IMR-90 (cell line): ENCODE measurements at regions not wholly inside any gene's neighbourhood (a gene's known extent, or its start where the extent isn't known, plus 50 kb on each side); places are given as distances from the start of the nearest gene placed in this dataset.

Experiments
- ATAC-seq: fragments of 200-7000 bp; cut with Tn5 transposase; 2 replicates; pipeline ENCODE4 v1.9.1; 2020; ENCODE audit warnings: low read depth, mild to moderate bottlenecking, moderate library complexity
- BruUV-seq: library from RNA; stranded (reverse); fragments of 400-500 nt; replicated peaks from 2 replicates; lab custom pipeline; 2021; lab: Mats Ljungman, UMichigan
- CTCF ChIA-PET: fragments of 300-600 bp; formaldehyde crosslinking; extraction: SDS; loops from one replicate; lab custom pipeline; 2021; ENCODE audit warnings: antibody characterized with exemption; lab: Yijun Ruan, JAX
- POLR2A ChIA-PET: fragments of 300-600 bp; sonication (Branson Sonifier 250); formaldehyde crosslinking; loops from one replicate; lab custom pipeline; 2022; ENCODE audit warnings: antibody characterized with exemption; ENCODE audit not compliant: unreplicated experiment; lab: Charles Lee
- DNase-seq: peaks from one replicate; pipeline ENCODE4 v3.0.0; 2013
- H2AFZ ChIP-seq: replicated peaks from 2 replicates; pipeline ENCODE3; 2013; ENCODE audit warnings: low read length, mild to moderate bottlenecking; ENCODE audit not compliant: poor library complexity
- H2AK5ac ChIP-seq: 2 replicates; pipeline ENCODE4 v1.6.1; 2013; ENCODE audit warnings: low read depth, low read length, inconsistent platforms
- H2AK9ac ChIP-seq: replicated peaks from 2 replicates; pipeline ENCODE3; 2013; ENCODE audit warnings: mild to moderate bottlenecking, low read depth, low read length, moderate library complexity; ENCODE audit not compliant: poor library complexity
- H2BK120ac ChIP-seq: 2 replicates; pipeline ENCODE4 v1.6.1; 2013; ENCODE audit warnings: low read depth, low read length, inconsistent platforms
- H2BK15ac ChIP-seq: 3 replicates; pipeline ENCODE4 v1.6.1; 2013; ENCODE audit warnings: low read depth, low read length, inconsistent platforms
- H2BK20ac ChIP-seq: 2 replicates; pipeline ENCODE4 v1.6.1; 2013; ENCODE audit warnings: low read depth, mild to moderate bottlenecking, inconsistent platforms, low read length, moderate library complexity
- H2BK5ac ChIP-seq: 2 replicates; pipeline ENCODE4 v1.6.1; 2013; ENCODE audit warnings: mild to moderate bottlenecking, low read depth, low read length, inconsistent platforms; ENCODE audit not compliant: poor library complexity, severe bottlenecking
- H3K14ac ChIP-seq: replicated peaks from 2 replicates; pipeline ENCODE4 v1.6.1; 2013; ENCODE audit warnings: low read depth, low read length, inconsistent platforms
- H3K18ac ChIP-seq: 2 replicates; pipeline ENCODE4 v1.6.1; 2013; ENCODE audit warnings: low read depth, low read length, control low read depth
- H3K23ac ChIP-seq: 2 replicates; pipeline ENCODE4 v1.6.1; 2013; ENCODE audit warnings: low read depth, low read length, inconsistent platforms
- H3K27ac ChIP-seq: 2 replicates; pipeline ENCODE4 v1.5.1; 2013; ENCODE audit warnings: mild to moderate bottlenecking, control low read depth, low read length; ENCODE audit not compliant: insufficient read depth
- H3K27me3 ChIP-seq: 2 replicates; pipeline ENCODE4 v1.6.1; 2013; ENCODE audit warnings: low read length; ENCODE audit not compliant: control insufficient read depth, insufficient read depth
- H3K36me3 ChIP-seq: 2 replicates; pipeline ENCODE4 v1.6.1; 2013; ENCODE audit warnings: low read length, mixed read lengths; ENCODE audit not compliant: control insufficient read depth, insufficient read depth
- H3K4ac ChIP-seq: 2 replicates; pipeline ENCODE4 v1.6.1; 2013; ENCODE audit warnings: low read depth, low read length, inconsistent platforms
- H3K4me1 ChIP-seq: 2 replicates; pipeline ENCODE4 v1.6.1; 2013; ENCODE audit warnings: low read length, mixed read lengths; ENCODE audit not compliant: control insufficient read depth, insufficient read depth
- H3K4me2 ChIP-seq: 2 replicates; pipeline ENCODE4 v1.6.1; 2013; ENCODE audit warnings: low read depth, mild to moderate bottlenecking, control low read depth, low read length, moderate library complexity
- H3K4me3 ChIP-seq: 2 replicates; pipeline ENCODE4 v1.5.1; 2013; ENCODE audit warnings: low read depth, mild to moderate bottlenecking, control low read depth, low read length, moderate library complexity; ENCODE audit not compliant: insufficient read depth
- H3K56ac ChIP-seq: 2 replicates; pipeline ENCODE4 v1.6.1; 2013; ENCODE audit warnings: low read length, inconsistent platforms; ENCODE audit not compliant: insufficient read depth; ENCODE audit errors: extremely low read depth
- H3K79me1 ChIP-seq, 2 experiments: 2 replicates each; pipeline ENCODE4 v1.6.1; 2013; ENCODE audit warnings: low read length in 2 of 2, inconsistent platforms in 1 of 2, low read depth in 1 of 2
- H3K9ac ChIP-seq: 2 replicates; pipeline ENCODE4 v1.6.1; 2013; ENCODE audit warnings: low read depth, low read length, control low read depth
- H3K9me1 ChIP-seq: 2 replicates; pipeline ENCODE4 v1.6.1; 2013; ENCODE audit warnings: low read length, inconsistent platforms; ENCODE audit not compliant: insufficient read depth
- H3K9me3 ChIP-seq: 2 replicates; pipeline ENCODE4 v1.6.1; 2013; ENCODE audit warnings: low read length; ENCODE audit not compliant: control insufficient read depth, insufficient read depth
- H4K20me1 ChIP-seq: 2 replicates; pipeline ENCODE4 v1.6.1; 2013; ENCODE audit warnings: low read length, inconsistent platforms; ENCODE audit not compliant: insufficient read depth
- H4K5ac ChIP-seq: 2 replicates; pipeline ENCODE4 v1.6.1; 2013; ENCODE audit warnings: mild to moderate bottlenecking, low read depth, low read length, control low read depth
- H4K8ac ChIP-seq, 2 experiments: 2 replicates each; pipeline ENCODE4 v1.6.1; 2013; ENCODE audit warnings: low read depth in 2 of 2, low read length in 2 of 2, control low read depth in 1 of 2, inconsistent platforms in 1 of 2
- H4K91ac ChIP-seq: 2 replicates; pipeline ENCODE4 v1.6.1; 2013; ENCODE audit warnings: low read depth, low read length, inconsistent platforms; ENCODE audit not compliant: insufficient read depth
- BHLHE40 ChIP-seq: fragments of 150-350 bp; IDR thresholded peaks from 2 replicates; pipeline ENCODE4 v1.6.1; 2016; ENCODE audit warnings: mild to moderate bottlenecking, low read depth, low read length
- CHD1 ChIP-seq: IDR thresholded peaks from 2 replicates; pipeline ENCODE4 v1.6.1; 2012; ENCODE audit warnings: low read depth, low read length, improper control_type of control experiment
- FOS ChIP-seq: fragments of 150-350 bp; IDR thresholded peaks from 2 replicates; pipeline ENCODE4 v1.6.1; 2016; ENCODE audit warnings: low read depth, low read length
- MXI1 ChIP-seq: IDR thresholded peaks from 2 replicates; pipeline ENCODE4 v1.6.1; 2012; ENCODE audit warnings: low read depth, mild to moderate bottlenecking, low read length, moderate library complexity, borderline replicate concordance
- NFE2L2 ChIP-seq: fragments of 150-350 bp; IDR thresholded peaks from 2 replicates; pipeline ENCODE4 v1.6.1; 2016; ENCODE audit warnings: low read depth, mild to moderate bottlenecking, low read length
- POLR2A ChIP-seq: IDR thresholded peaks from 2 replicates; pipeline ENCODE4 v1.6.1; 2012; ENCODE audit warnings: mild to moderate bottlenecking, low read depth, low read length
- RAD21 ChIP-seq: IDR thresholded peaks from 2 replicates; pipeline ENCODE4 v1.6.1; 2012; ENCODE audit warnings: low read length, improper control_type of control experiment
- RFX5 ChIP-seq: IDR thresholded peaks from 2 replicates; pipeline ENCODE4 v1.8.0; 2012; ENCODE audit warnings: low read depth, mild to moderate bottlenecking, low read length, moderate library complexity
- SMC3 ChIP-seq: fragments of 150-350 bp; IDR thresholded peaks from 2 replicates; pipeline ENCODE4 v1.6.1; 2016; ENCODE audit warnings: low read depth, mild to moderate bottlenecking, antibody characterized with exemption, low read length, moderate library complexity
- WGBS, 2 experiments: methylation state at CpG; one replicate each; pipeline versions ENCODE4 v1.1.5 to v1.1.7; 2013; ENCODE audit warnings: missing lambda C conversion rate in 2 of 2; ENCODE audit not compliant: insufficient read length in 1 of 2; ENCODE audit errors: extremely low coverage in 2 of 2; 5-methylcytosine and 5-hydroxymethylcytosine counted together
- dilution Hi-C: fragments of 300-500 bp; cut with HindIII; formaldehyde crosslinking; loops from one replicate; pipeline ENCODE4 v1.14.3; 2018; ENCODE audit warnings: low sequenced_read_pairs; ENCODE audit not compliant: unreplicated experiment
- in situ Hi-C: fragments of 300-500 bp; cut with MboI; formaldehyde crosslinking; loops from 3 replicates; pipeline ENCODE4 v1.14.3; 2019; ENCODE audit warnings: low sequenced_read_pairs, inconsistent platforms, mixed read lengths
- intact Hi-C: fragments of 100-400 bp; cut with micrococcal nuclease; formaldehyde crosslinking; loops from 2 replicates; pipeline ENCODE4 v1.10.0; 2022
- TF ChIP-seq, protein P1 (sequence below): fragments of 150-350 bp; IDR thresholded peaks from 2 replicates; pipeline ENCODE4 v1.6.1; 2016; ENCODE audit warnings: low read depth, mild to moderate bottlenecking, low read length, moderate library complexity, borderline replicate concordance
- TF ChIP-seq, protein P2 (sequence below): fragments of 150-350 bp; IDR thresholded peaks from 2 replicates; pipeline ENCODE4 v1.6.1; 2017; ENCODE audit warnings: mild to moderate bottlenecking, antibody characterized with exemption, low read length, low read depth
- TF ChIP-seq, protein P3 (sequence below): conservative IDR thresholded peaks from 2 replicates; pipeline ENCODE4 v1.5.1; 2012; ENCODE audit warnings: mild to moderate bottlenecking, low read depth, low read length, improper control_type of control experiment

DNA sequence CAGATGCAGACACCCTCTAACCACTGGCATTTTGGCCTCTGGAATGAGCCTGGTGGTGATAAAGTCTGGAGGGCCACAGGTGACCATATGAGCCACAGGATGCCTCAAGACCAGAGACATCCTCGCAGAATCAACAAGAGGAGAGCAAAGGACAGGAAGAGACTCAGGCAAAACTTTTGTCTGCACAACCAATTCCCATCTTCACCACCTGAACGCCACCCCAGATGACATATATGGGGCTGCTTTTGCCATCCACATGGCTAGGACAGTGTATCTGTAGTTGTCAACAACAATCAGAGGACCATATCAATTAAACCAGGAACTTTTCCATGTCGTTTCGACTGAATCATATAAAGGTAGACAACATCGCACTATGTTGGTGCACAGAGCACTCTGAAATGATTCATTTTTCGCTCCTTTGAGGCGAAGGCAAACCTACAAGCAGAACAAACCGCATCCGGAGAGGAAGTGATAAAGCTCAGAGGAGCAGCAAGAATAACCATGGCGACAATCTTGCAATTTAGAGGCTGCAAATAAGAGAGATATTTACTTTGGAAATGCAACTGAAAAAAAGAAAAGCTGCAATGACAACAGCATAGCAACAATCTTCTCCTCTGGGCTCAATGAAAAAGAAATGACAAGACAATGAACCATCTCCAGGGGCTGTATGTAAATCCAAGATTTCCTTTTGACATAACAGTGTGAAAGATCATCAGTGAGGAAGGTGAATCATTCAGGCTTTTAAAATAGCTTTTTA is 204.5 kb downstream of the ARL4C start:
- Histone ChIP-seq H3K27ac (no peak overlapping the region), H3K4me1 (peaks cover 11% of the 10 kb centered on the region), H3K23ac (no peak overlapping the region), H2AK5ac (no peak overlapping the region; the same call in 1 of the 2 replicates), H3K56ac (no peak overlapping the region), H4K91ac (no peak overlapping the region), H3K4me2 (no peak overlapping the region), H3K79me1 (no peaks in the 10 kb centered on the region), H3K9me1 (peaks cover 12% of the 10 kb centered on the region), H2AK9ac (no peak overlapping the region), H2BK20ac (peak overlapping the region; percentile 10; the same call in 1 of the 2 replicates), H3K14ac (peak overlapping the region; percentile 24; the same call in 1 of the 2 replicates), H2AFZ (no peak overlapping the region), H4K5ac (no peak overlapping the region), H3K18ac (peak overlapping the region; percentile 16; the same call in 1 of the 2 replicates), H3K36me3 (no peaks in the 10 kb centered on the region), H2BK120ac (no peak overlapping the region), H4K8ac (no peak overlapping the region), H2BK15ac (no peak overlapping the region), H2BK5ac (no peak overlapping the region), H3K27me3 (peaks cover 5% of the 10 kb centered on the region; the same call in 1 of the 2 replicates), H3K4me3 (no peak overlapping the region), H3K9ac (no peak overlapping the region), H4K20me1 (no peaks in the 10 kb centered on the region), H3K9me3 (no peaks in the 10 kb centered on the region), H3K4ac (0 out of 2 replicates have a peak overlapping the region, but pooled peaks have one; percentile 12)
- no TSS peak for BruUV-seq
- no CpG with 5 or more reads among the region's 10 CpGs for WGBS, 2 experiments
- intact Hi-C loops (no loop called here), in situ Hi-C loops (no loop called here), dilution Hi-C loops (no loop called here)
- TF ChIP-seq FOS, result no peak
- TF ChIP-seq NFE2L2, result no peak
- no peak for TF ChIP-seq POLR2A
- TF ChIP-seq, protein P1, sequence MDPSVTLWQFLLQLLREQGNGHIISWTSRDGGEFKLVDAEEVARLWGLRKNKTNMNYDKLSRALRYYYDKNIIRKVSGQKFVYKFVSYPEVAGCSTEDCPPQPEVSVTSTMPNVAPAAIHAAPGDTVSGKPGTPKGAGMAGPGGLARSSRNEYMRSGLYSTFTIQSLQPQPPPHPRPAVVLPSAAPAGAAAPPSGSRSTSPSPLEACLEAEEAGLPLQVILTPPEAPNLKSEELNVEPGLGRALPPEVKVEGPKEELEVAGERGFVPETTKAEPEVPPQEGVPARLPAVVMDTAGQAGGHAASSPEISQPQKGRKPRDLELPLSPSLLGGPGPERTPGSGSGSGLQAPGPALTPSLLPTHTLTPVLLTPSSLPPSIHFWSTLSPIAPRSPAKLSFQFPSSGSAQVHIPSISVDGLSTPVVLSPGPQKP, result no peak
- no peak for TF ChIP-seq RAD21
- TF ChIP-seq, protein P2, sequence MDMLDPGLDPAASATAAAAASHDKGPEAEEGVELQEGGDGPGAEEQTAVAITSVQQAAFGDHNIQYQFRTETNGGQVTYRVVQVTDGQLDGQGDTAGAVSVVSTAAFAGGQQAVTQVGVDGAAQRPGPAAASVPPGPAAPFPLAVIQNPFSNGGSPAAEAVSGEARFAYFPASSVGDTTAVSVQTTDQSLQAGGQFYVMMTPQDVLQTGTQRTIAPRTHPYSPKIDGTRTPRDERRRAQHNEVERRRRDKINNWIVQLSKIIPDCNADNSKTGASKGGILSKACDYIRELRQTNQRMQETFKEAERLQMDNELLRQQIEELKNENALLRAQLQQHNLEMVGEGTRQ, result no peak
- TF ChIP-seq CHD1, result no peak
- no peak for TF ChIP-seq SMC3
- no peak for TF ChIP-seq RFX5
- TF ChIP-seq BHLHE40, result no peak
- TF ChIP-seq MXI1, result no peak
- TF ChIP-seq, protein P3, sequence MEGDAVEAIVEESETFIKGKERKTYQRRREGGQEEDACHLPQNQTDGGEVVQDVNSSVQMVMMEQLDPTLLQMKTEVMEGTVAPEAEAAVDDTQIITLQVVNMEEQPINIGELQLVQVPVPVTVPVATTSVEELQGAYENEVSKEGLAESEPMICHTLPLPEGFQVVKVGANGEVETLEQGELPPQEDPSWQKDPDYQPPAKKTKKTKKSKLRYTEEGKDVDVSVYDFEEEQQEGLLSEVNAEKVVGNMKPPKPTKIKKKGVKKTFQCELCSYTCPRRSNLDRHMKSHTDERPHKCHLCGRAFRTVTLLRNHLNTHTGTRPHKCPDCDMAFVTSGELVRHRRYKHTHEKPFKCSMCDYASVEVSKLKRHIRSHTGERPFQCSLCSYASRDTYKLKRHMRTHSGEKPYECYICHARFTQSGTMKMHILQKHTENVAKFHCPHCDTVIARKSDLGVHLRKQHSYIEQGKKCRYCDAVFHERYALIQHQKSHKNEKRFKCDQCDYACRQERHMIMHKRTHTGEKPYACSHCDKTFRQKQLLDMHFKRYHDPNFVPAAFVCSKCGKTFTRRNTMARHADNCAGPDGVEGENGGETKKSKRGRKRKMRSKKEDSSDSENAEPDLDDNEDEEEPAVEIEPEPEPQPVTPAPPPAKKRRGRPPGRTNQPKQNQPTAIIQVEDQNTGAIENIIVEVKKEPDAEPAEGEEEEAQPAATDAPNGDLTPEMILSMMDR, result no peak
- ChIA-PET POLR2A (interaction anchor here (0.5 kb wide), 1 partner anchor 118 kb away, joined by 3 read pairs; no protein-coding TSS in a partner anchor), CTCF (no interaction called here)
- ATAC-seq, result no peak
- DNase-seq, result no peak
